HG03175 (cell line): ENCODE measurements at regions not wholly inside any gene's neighbourhood (a gene's known extent, or its start where the extent isn't known, plus 50 kb on each side); places are given as distances from the start of the nearest gene placed in this dataset.
A peak's percentile ranks its signal among the peaks of the same experiment; 100 is the strongest.
"Not testable (repeated sequence)": the region's sequence is repeated elsewhere in the genome, so short reads cannot be mapped to it uniquely, and the experiment has no call there.

ENCODE experiments used
- ATAC-seq: cut with Tn5 transposase; IDR thresholded peaks from one replicate; pipeline ENCODE4 v1.9.1; 2021; ENCODE audit warnings: mild to moderate bottlenecking, moderate library complexity; ENCODE audit not compliant: unreplicated experiment

GRCh38 chr9:120338340-120338739, 241.6 kb downstream of the CDK5RAP2 start:
- no peak for ATAC-seq

- no peak for ATAC-seq
Observed at GRCh38 chr9:120337131-120337530, 242.8 kb downstream of the CDK5RAP2 start.

GRCh38 chr9:120336753-120337090, 243.2 kb downstream of the CDK5RAP2 start:
- ATAC-seq = no peak

DNA sequence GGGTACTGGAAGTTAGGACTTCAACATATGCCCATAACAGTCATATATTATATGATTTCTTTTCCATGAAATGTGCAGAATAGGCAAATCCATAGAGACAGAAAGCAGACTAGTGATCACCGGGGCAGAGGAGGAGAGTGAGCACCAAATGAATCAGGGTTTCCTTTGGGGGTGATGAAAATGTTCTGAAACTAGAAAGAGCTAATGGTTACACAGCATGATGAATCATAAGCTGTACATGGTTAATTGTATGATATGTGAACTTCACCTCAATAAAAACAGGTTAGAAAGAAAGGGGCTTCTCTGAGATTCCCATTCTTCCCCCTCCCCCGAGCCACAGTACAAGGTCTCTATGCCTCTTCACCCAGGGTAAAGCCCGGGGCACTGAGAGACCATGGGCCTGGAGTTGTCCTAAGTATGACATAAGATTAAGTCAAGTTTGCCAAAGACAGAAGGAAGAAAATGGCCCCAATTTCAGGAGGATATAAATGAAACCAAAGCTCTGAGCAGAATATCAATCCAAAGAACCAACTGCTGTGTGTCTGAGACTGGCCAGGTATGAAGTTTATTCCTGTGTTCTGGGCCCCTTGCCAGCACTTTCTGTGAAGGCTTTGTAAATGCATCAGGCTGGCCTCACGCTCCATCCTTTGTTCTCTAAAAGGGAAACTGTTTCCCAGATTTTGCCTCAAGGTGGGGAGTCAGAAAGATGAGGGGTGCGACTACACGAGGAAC, 243.8 kb downstream of the CDK5RAP2 start:
- ATAC-seq = no peak

GRCh38 chr9:120331913-120332312, 248.1 kb downstream of the CDK5RAP2 start:
- ATAC-seq = no peak

DNA sequence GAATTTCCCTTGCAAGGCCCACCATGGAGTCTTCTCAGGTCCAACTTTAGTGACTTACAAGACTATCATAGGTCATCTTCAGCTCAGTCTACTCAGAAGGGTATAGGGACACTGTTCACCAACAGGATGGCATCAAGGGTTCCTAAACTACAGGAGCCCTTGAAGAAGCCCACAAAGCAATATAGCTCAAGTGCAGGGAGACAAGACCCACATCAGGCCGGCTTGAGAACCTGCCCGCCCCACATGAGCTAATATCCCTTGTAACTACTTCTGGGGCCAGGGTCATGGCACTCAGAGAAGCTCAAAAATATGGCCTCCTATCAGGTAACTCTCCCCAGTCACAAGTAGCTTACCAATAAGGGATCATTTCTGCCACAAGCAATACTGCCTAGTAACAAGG, 249.9 kb downstream of the CDK5RAP2 start:
- ATAC-seq = no peak

GRCh38 chr9:120327322-120327721, 252.6 kb downstream of the CDK5RAP2 start:
- ATAC-seq = no peak

GRCh38 chr9:120326049-120326693, 253.8 kb downstream of the CDK5RAP2 start:
- no peak for ATAC-seq

GRCh38 chr9:120324996-120325642, 254.8 kb downstream of the CDK5RAP2 start:
- ATAC-seq = peak; percentile 50

DNA sequence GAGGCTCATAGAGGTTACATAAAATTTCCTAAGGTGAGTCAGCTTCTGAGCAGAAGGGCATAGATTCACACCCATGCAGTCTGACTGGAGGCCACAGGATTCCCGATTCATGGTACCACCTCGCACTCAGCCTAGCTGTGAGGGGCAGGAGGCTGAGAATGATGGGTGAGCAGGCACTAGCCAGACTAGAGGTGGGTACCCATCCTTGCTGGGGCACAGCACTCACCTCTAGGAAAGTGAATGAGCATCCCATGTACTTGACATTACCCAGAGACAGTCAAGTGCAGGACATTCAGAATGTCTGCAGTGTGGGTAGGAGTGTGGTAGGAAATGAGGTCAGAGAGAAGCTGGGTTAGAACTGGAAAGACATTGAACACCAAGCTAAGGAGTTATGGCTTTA, 255.5 kb downstream of the CDK5RAP2 start:
- no peak for ATAC-seq

DNA sequence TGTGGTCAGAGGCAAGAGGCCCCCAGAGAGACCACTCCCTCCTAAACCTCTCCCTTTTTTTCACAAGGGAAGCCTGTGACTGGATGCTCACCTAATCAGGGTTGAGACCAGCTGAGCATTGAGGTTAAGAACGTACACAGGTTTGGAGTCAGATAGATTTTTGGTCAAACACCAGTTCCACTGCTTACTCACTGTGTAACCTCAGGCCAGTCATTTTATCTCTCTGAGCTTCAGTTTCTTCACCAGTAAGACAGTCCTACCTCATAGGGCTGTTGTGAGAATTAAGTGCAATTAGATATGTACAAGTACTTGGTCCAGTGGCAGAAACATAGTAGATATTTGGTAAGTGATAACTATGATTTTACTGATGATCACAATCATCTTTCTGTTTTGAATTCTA, 256.8 kb downstream of the CDK5RAP2 start:
- ATAC-seq = no peak

GRCh38 chr9:120319452-120319851, 260.5 kb downstream of the CDK5RAP2 start:
- no peak for ATAC-seq

DNA sequence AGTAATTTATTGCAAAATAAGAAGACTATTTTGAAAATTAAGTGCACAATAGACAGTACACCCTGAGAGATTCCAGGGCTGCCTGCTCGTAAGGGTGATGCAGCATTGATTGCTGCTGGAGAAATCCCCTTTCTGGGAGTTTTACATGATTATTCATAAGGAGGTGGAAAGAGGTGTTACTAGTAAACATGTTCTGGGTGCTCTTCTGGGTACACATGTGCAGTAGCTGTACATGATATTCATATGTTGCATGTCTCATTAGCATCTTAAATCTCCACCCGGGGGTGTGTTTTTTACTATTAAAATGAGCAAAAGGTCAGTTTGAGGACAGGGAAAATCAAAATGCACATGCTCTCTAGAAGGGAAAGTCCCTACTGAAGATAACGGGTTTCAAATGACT, 264.8 kb downstream of the CDK5RAP2 start:
- no peak for ATAC-seq

DNA sequence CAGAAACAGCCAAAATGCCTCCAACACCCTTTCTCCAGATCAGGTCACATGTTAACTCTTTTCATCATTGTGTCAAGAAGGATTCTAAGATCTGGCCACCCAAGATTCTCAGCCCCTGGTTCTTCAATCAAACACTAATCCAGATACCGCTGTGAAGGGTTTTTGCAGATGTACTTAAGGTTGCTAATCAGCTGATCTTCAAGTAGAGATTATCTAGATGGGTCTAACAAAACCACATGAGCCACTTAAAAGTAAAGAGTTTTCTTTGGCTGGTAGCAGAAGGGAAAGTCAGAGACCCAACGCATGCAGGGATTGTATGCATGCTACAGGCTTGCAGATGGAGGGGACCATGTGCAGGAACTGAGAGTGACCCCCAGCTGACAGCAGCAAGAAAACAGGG, 267.9 kb downstream of the CDK5RAP2 start:
- ATAC-seq = no peak

GRCh38 chr9:120310035-120310434, 269.9 kb downstream of the CDK5RAP2 start:
- ATAC-seq = no peak

DNA sequence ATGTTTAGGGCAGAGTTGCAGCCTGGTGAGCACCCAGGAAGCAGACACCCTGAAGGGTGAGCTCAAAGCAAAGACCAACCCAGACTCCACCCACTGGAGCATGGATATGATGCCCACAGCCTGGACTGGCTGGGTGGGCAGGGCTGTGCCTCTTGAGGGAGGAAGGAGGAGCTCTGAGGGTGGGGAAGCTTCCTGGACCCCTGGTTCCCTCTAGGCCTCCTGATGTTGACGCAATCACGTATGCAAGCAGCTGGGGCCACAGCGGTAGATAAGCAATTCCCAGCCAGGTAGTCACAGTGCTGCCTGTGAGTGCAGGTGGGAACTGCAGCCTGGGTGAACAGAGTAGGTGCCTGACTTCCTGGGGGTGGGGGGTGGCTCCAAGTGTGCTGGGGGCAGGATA, 271.5 kb downstream of the CDK5RAP2 start:
- ATAC-seq = no peak

GRCh38 chr9:120307599-120307998, 272.4 kb downstream of the CDK5RAP2 start:
- ATAC-seq = no peak

DNA sequence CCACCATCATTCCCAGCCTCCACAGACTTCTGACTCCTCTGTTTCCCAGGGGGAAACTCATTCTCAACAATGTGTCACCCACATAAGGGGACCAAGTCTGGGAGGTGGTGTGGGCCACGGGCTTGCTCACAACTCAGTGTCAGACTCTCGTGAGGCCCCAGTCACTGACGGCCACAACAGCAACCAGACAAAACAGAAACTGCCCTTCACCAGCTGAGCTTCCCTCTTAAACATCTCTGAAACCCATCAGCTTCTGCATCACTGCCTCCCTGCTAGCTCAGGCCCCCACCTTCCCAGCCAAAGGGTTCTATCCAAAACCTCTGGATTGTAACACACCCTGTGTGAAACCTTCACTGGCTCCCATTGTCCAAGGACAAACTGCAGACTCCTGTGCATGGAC, 273.4 kb downstream of the CDK5RAP2 start:
- ATAC-seq = no peak

DNA sequence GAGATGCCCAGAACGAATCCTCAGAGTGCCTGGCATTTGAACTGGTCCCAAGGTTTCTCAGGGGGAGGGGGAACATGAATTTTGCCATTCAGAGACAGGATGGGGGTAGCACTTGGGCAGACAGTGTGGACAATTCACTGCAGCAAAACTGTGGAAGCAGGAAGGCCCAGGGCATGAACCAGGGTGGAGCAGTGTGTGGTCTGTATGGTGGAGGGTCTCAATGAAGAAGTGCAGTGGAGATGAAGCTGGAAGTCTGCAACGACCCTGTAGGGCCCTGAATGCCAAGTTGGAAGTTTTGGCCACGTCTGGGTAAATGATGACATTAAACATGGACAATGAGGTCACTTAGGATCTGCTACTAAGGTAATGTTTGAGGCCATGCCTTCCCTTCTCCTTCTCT, 273.9 kb downstream of the CDK5RAP2 start:
- ATAC-seq = no peak

- not testable (repeated sequence) for ATAC-seq
Observed at GRCh38 chr9:120304896-120305295, 275.1 kb downstream of the CDK5RAP2 start.

DNA sequence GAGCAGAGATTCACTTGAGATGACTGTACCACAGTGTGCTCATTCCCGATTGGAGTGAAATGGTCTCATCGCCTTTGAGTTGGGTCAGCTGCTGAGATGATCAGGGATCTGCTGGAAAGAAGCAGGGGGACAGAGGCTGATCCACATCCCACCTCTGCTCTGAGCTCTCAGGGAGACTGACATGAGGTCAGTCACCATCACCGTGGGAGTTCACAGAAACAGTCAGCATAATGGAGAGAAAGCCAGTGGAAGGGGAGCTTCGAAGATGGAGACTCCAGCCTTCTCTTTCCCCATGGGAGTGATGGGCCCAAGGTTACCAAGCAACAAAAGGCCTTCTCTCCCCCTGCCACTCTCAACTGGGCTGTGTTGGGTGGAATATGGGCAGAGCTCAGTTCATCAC, 276.4 kb downstream of the CDK5RAP2 start:
- no peak for ATAC-seq

DNA sequence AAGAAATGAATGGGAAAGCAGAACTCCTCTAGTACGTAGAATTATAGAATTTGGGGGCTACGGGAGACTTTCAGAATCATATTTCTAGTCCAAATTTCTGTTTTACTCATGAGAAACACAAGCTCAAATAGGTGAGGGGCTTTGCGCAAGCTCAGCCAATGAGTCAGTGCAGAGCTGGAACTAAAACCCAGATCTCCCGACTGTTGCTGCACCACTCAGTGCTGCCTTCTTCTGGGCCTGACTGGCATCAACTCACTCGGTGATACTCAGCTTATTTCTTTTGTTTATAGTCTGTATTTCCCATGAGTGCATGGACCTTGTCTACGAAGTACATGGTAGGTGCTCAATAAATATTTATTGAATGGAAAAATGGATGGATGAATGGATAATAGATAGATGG, 280.2 kb downstream of the CDK5RAP2 start:
- ATAC-seq = no peak
